ENCODE measurements at regions not wholly inside any gene's neighbourhood (a gene's known extent, or its start where the extent isn't known, plus 50 kb on each side); places are given as distances from the start of the nearest gene placed in this dataset.

GRCh38 chr2:18639756-18640453 lies 50.5 kb upstream of the NT5C1B start:
- no peak for DNase-seq

Data from NCI-H1092 (cell line).